Adrenal gland (tissue), 9 donors: ENCODE measurements at regions not wholly inside any gene's neighbourhood (a gene's known extent, or its start where the extent isn't known, plus 50 kb on each side); places are given as distances from the start of the nearest gene placed in this dataset.

Experiments
- DNase-seq, 7 donors: peaks; one replicate each; pipeline ENCODE4 v3.0.0-alpha.2; 2019 to 2020
- H3K27ac ChIP-seq, 5 donors: fragments of 200-600 bp; sonication (generic) in 4 of 5; 1 replicate in 3 of 5; 2 replicates in 2 of 5; pipeline versions ENCODE4 v1.5.1 to v1.8.0; 2016 to 2020; ENCODE audit warnings: mild to moderate bottlenecking in 1 of 5
- H3K27me3 ChIP-seq: fragments of 200-600 bp; 2 replicates; pipeline ENCODE4 v1.8.0; 2021
- H3K36me3 ChIP-seq, 2 donors: fragments of 200-600 bp; replicated peaks in 1 of 2; 1 replicate in 1 of 2; 2 replicates in 1 of 2; pipeline versions ENCODE4 v1.5.1 to v1.8.0; 2018 to 2022
- H3K4me1 ChIP-seq, 2 donors: fragments of 200-600 bp; replicated peaks in 1 of 2; 1 replicate in 1 of 2; 2 replicates in 1 of 2; pipeline versions ENCODE4 v1.5.1 to v1.8.0; 2018 to 2021
- H3K4me3 ChIP-seq, 4 donors: fragments of 200-600 bp; sonication (generic) in 3 of 4; one replicate each; pipeline ENCODE4 v1.5.1; 2016 to 2018
- H3K9me3 ChIP-seq, 3 donors: fragments of 200-600 bp; sonication (generic) in 1 of 3; replicated peaks in 1 of 3; 1 replicate in 2 of 3; 2 replicates in 1 of 3; pipeline versions ENCODE4 v1.5.1 to v1.8.0; 2016 to 2021
- CTCF ChIP-seq, 6 experiments: fragments of 450-650 bp in 4 of 6; fragments of 200-600 bp in 2 of 6; sonication (generic) in 1 of 6; IDR thresholded peaks; 1 replicate in 5 of 6; 2 replicates in 1 of 6; pipeline versions ENCODE4 v1.5.1 to v1.8.0; 2016 to 2021; ENCODE audit warnings: antibody characterized with exemption in 6 of 6, mild to moderate bottlenecking in 2 of 6, moderate library complexity in 1 of 6
- POLR2A ChIP-seq, 2 donors: fragments of 450-650 bp; IDR thresholded peaks; one replicate each; pipeline ENCODE4 v1.6.1; 2017; ENCODE audit warnings: antibody characterized with exemption in 2 of 2, mild to moderate bottlenecking in 2 of 2, moderate library complexity in 1 of 2
- WGBS, 4 donors: extraction: QIAGEN DNeasy Blood & Tissue Kit in 2 of 4; methylation state at CpG; one replicate each; pipeline versions ENCODE4 v1.1.5 to v1.1.7; 2013 to 2017; 5-methylcytosine and 5-hydroxymethylcytosine counted together
- intact Hi-C, 2 donors: fragments of 100-400 bp; cut with DNase I; formaldehyde crosslinking; loops; one replicate each; pipeline versions ENCODE4 v1.14.1 to v1.15.0; 2022 to 2023
- donor health status: healthy with polysubstance abuse.
- donor health status: Bipolar disorder and iron deficiency.
- donor health status: DM: yes; HTN: yes; CAD: no.
- donor health status: DM: no; HTN: no; CAD: no.
- donor health status: DM: no; HTN: no; CAD: no.

- TF ChIP-seq CTCF (IDR thresholded peaks at IDR 0.05) (no peak), POLR2A (IDR thresholded peaks at IDR 0.05) (no peak)
Observed at GRCh38 chr5:2563046-2563445, 188.4 kb downstream of the IRX2 start.

GRCh38 chr5:2562036-2562435 lies 189.4 kb downstream of the IRX2 start:
- no peak for DNase-seq
- no peak overlapping the region for H3K27ac ChIP-seq
- H3K9me3 ChIP-seq = no peaks in the 10 kb centered on the region
- no peaks in the 10 kb centered on the region for H3K27me3 ChIP-seq
- WGBS, 4 donors = 85 to 92% (median 87%) methylated on average over 10 to 13 of the region's 13 CpGs
- no peaks in the 10 kb centered on the region for H3K4me1 ChIP-seq
- TF ChIP-seq CTCF (IDR thresholded peaks at IDR 0.05) (no peak), POLR2A (IDR thresholded peaks at IDR 0.05) (no peak)
- no peak overlapping the region for H3K4me3 ChIP-seq
- intact Hi-C loops = no loop called here
- H3K36me3 ChIP-seq = no peaks in the 10 kb centered on the region

More at GRCh38 chr5:2563046-2563445, 188.4 kb downstream of the IRX2 start:
- no peak for DNase-seq
- no peak overlapping the region for H3K27ac ChIP-seq
- H3K9me3 ChIP-seq = no peaks in the 10 kb centered on the region
- 74 to 81% (median 77%) methylated on average over 6 of the region's 6 CpGs for whole genome bisulfite sequencing, 4 donors
- no peaks in the 10 kb centered on the region for H3K27me3 ChIP-seq
- no peak overlapping the region for H3K4me3 ChIP-seq
- no peaks in the 10 kb centered on the region for H3K36me3 ChIP-seq
- no peaks in the 10 kb centered on the region for H3K4me1 ChIP-seq
- intact Hi-C loops = no loop called here

- WGBS, 4 donors = 75 to 87% (median 81%) methylated on average over 5 of the region's 5 CpGs
- no peaks in the 10 kb centered on the region for H3K4me1 ChIP-seq
- no peak for DNase-seq
- H3K4me3 ChIP-seq = no peak overlapping the region
- intact Hi-C loops = no loop called here
- TF ChIP-seq POLR2A (IDR thresholded peaks at IDR 0.05) (no peak), CTCF (IDR thresholded peaks at IDR 0.05) (no peak)
- no peaks in the 10 kb centered on the region for H3K27me3 ChIP-seq
- no peaks in the 10 kb centered on the region for H3K9me3 ChIP-seq
- H3K36me3 ChIP-seq = no peaks in the 10 kb centered on the region
- no peak overlapping the region for H3K27ac ChIP-seq
Observed at GRCh38 chr5:2560435-2560834, 191.0 kb downstream of the IRX2 start.

- DNase-seq = no peak
- no peaks in the 10 kb centered on the region for H3K9me3 ChIP-seq
- no peak overlapping the region for H3K4me3 ChIP-seq
- no peak overlapping the region for H3K27ac ChIP-seq
- H3K36me3 ChIP-seq = no peaks in the 10 kb centered on the region
- intact Hi-C loops = no loop called here
- WGBS, 4 donors = 83 to 94% (median 85%) methylated on average over 7 to 12 of the region's 12 CpGs
- H3K27me3 ChIP-seq = no peaks in the 10 kb centered on the region
- TF ChIP-seq CTCF (IDR thresholded peaks at IDR 0.05) = no peak
- H3K4me1 ChIP-seq = no peaks in the 10 kb centered on the region
Observed at GRCh38 chr5:2557435-2557834, 194.0 kb downstream of the IRX2 start.
